Neuronal stem cell (in vitro differentiated cells): ENCODE measurements at regions not wholly inside any gene's neighbourhood (a gene's known extent, or its start where the extent isn't known, plus 50 kb on each side); places are given as distances from the start of the nearest gene placed in this dataset.
A peak's percentile ranks its signal among the peaks of the same experiment; 100 is the strongest.
"Not testable (repeated sequence)": the region's sequence is repeated elsewhere in the genome, so short reads cannot be mapped to it uniquely, and the experiment has no call there.

Experiments used
- DNase-seq: peaks from one replicate; pipeline ENCODE4 v3.0.0-alpha.2; 2013; ENCODE audit warnings: low spot score
- H2AFZ ChIP-seq: one replicate; pipeline ENCODE4 v1.6.1; 2013; ENCODE audit warnings: mild to moderate bottlenecking, low read length, inconsistent platforms
- H2AK5ac ChIP-seq: 2 replicates; pipeline ENCODE4 v1.6.1; 2013; ENCODE audit warnings: low read depth, mild to moderate bottlenecking, inconsistent platforms, low read length, moderate library complexity, mixed read lengths
- H2BK120ac ChIP-seq: 2 replicates; pipeline ENCODE4 v1.6.1; 2013; ENCODE audit warnings: low read depth, mild to moderate bottlenecking, inconsistent platforms, low read length, moderate library complexity, mixed read lengths
- H2BK12ac ChIP-seq: one replicate; pipeline ENCODE4 v1.6.1; 2013; ENCODE audit warnings: low read length, inconsistent platforms
- H2BK15ac ChIP-seq: 2 replicates; pipeline ENCODE4 v1.6.1; 2013; ENCODE audit warnings: mild to moderate bottlenecking, low read length, inconsistent platforms, mixed read lengths
- H2BK5ac ChIP-seq: one replicate; pipeline ENCODE4 v1.6.1; 2013; ENCODE audit warnings: inconsistent platforms, mild to moderate bottlenecking, low read length, moderate library complexity
- H3K14ac ChIP-seq: one replicate; pipeline ENCODE4 v1.6.1; 2013; ENCODE audit warnings: low read length, inconsistent platforms
- H3K18ac ChIP-seq: 2 replicates; pipeline ENCODE4 v1.6.1; 2013; ENCODE audit warnings: low read length, inconsistent platforms
- H3K23ac ChIP-seq: 2 replicates; pipeline ENCODE4 v1.6.1; 2013; ENCODE audit warnings: low read depth, mild to moderate bottlenecking, mixed read lengths, low read length, inconsistent platforms; ENCODE audit not compliant: poor library complexity
- H3K27ac ChIP-seq: replicated peaks from 3 replicates; pipeline ENCODE4 v1.5.1; 2013; ENCODE audit warnings: low read length, inconsistent platforms
- H3K27me3 ChIP-seq, 3 experiments: 2 replicates each; pipeline ENCODE4 v1.6.1; 2013; ENCODE audit warnings: low read length in 3 of 3, mild to moderate bottlenecking in 2 of 3, inconsistent platforms in 1 of 3, low read depth in 1 of 3, mixed read lengths in 1 of 3, moderate library complexity in 1 of 3; ENCODE audit not compliant: control insufficient read depth in 3 of 3, insufficient read depth in 3 of 3
- H3K36me3 ChIP-seq, 2 donors: replicated peaks in 1 of 2; 2 replicates each; pipeline ENCODE4 v1.6.1; 2013; ENCODE audit warnings: low read length in 2 of 2; ENCODE audit not compliant: control insufficient read depth in 2 of 2, insufficient read depth in 2 of 2
- H3K4ac ChIP-seq: 2 replicates; pipeline ENCODE4 v1.6.1; 2013; ENCODE audit warnings: inconsistent platforms, mild to moderate bottlenecking, low read length, moderate library complexity
- H3K4me1 ChIP-seq, 2 donors: 1 replicate in 1 of 2; 2 replicates in 1 of 2; pipeline ENCODE4 v1.6.1; 2013; ENCODE audit warnings: low read length in 2 of 2, low read depth in 1 of 2; ENCODE audit not compliant: control insufficient read depth in 2 of 2, insufficient read depth in 1 of 2
- H3K4me2 ChIP-seq: one replicate; pipeline ENCODE4 v1.6.1; 2013; ENCODE audit warnings: mild to moderate bottlenecking, low read length, inconsistent platforms; ENCODE audit not compliant: insufficient read depth, poor library complexity, severe bottlenecking
- H3K4me3 ChIP-seq, 2 donors: 2 replicates each; pipeline ENCODE4 v1.5.1; 2013; ENCODE audit warnings: low read length in 2 of 2, mild to moderate bottlenecking in 2 of 2, inconsistent platforms in 1 of 2, moderate library complexity in 1 of 2
- H3K79me1 ChIP-seq: one replicate; pipeline ENCODE4 v1.6.1; 2013; ENCODE audit warnings: low read depth, mild to moderate bottlenecking, inconsistent platforms, low read length, moderate library complexity
- H3K9ac ChIP-seq: one replicate; pipeline ENCODE4 v1.6.1; 2013; ENCODE audit warnings: mild to moderate bottlenecking, low read depth, low read length, inconsistent platforms; ENCODE audit not compliant: poor library complexity
- H3K9me3 ChIP-seq, 2 donors: replicated peaks in 1 of 2; 2 replicates each; pipeline versions ENCODE3 to v1.6.1; 2013; ENCODE audit warnings: low read length in 2 of 2, mild to moderate bottlenecking in 2 of 2, inconsistent platforms in 1 of 2, low read depth in 1 of 2, mixed read lengths in 1 of 2, moderate library complexity in 1 of 2; ENCODE audit not compliant: control insufficient read depth in 2 of 2, insufficient read depth in 1 of 2
- H4K8ac ChIP-seq: one replicate; pipeline ENCODE4 v1.6.1; 2013; ENCODE audit warnings: low read depth, mild to moderate bottlenecking, inconsistent platforms, low read length, moderate library complexity
- H4K91ac ChIP-seq: one replicate; pipeline ENCODE4 v1.6.1; 2013; ENCODE audit warnings: low read length, low read depth, mild to moderate bottlenecking, inconsistent platforms; ENCODE audit not compliant: poor library complexity
- WGBS, 2 donors: extraction: QIAGEN DNeasy Blood & Tissue Kit; methylation state at CpG; one replicate each; pipeline ENCODE4 v1.1.7; 2013; ENCODE audit warnings: missing lambda C conversion rate in 2 of 2, mixed read lengths in 1 of 2; ENCODE audit not compliant: insufficient read length in 2 of 2, insufficient replicate concordance in 1 of 2; ENCODE audit errors: extremely low coverage in 2 of 2; 5-methylcytosine and 5-hydroxymethylcytosine counted together

DNA sequence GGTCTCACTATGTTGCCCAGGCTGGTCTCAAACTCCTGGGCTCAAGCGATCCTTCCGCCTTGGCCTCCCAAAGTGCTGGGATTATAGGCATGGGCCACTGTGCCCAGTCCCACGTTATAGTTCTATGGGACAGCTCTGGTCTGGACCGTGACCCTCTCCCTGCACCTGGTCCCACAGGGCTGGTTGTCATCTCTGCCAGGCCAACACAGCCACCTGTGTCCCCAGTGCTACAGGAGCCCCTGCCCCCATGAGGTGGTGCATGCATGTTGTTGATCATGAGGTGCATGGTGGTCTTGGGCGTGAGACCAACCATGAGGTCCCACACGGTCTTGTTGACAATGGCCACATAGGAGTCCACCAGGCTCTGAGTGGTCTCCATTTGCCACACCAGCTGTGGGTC lies 51.0 kb upstream of the UBE2Q2 start:
- H3K27ac ChIP-seq, H3K9me3 ChIP-seq, H2BK5ac ChIP-seq, H3K14ac ChIP-seq, H4K91ac ChIP-seq, H2BK12ac ChIP-seq, H3K4me3 ChIP-seq, H3K23ac ChIP-seq, H3K4ac ChIP-seq, H4K8ac ChIP-seq, H2BK15ac ChIP-seq, H3K79me1 ChIP-seq, H3K4me2 ChIP-seq, H2BK120ac ChIP-seq, H3K18ac ChIP-seq, DNase-seq, H3K4me1 ChIP-seq, H2AK5ac ChIP-seq, H2AFZ ChIP-seq, H3K36me3 ChIP-seq: not testable (repeated sequence)
- H3K9ac ChIP-seq = peak overlapping the region; percentile 30
- WGBS, 2 donors = no CpG with 5 or more reads among the region's 6 CpGs
- peaks cover 0 to 58% (median 0%) of the 10 kb centered on the region in 3 experiments for H3K27me3 ChIP-seq

DNA sequence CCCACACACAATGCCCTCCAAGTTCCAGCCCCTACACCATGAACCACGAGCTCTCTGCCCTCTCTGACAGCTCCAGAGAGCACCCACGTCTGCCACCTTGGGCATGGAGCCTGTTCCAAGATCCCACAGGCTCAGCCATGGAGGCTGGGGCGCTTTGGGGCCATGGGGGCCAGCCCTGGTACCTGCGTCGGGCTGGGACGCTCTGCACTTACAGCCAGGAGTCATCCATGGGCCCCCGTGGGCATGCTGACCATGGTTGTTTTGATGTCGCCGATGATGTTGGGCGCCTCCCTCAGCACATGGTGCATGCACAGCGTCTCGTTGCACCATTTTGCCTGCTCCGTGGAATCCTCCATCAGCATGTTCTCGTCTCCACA lies 51.9 kb upstream of the UBE2Q2 start:
- H3K14ac ChIP-seq = no peak overlapping the region
- WGBS, 2 donors = no CpG with 5 or more reads among the region's 14 CpGs
- no peak overlapping the region for H2AK5ac ChIP-seq
- H3K79me1 ChIP-seq = no peaks in the 10 kb centered on the region
- no peak overlapping the region for H3K4ac ChIP-seq
- H4K8ac ChIP-seq = no peak overlapping the region
- H3K9ac ChIP-seq = no peak overlapping the region
- no peak overlapping the region for H2BK15ac ChIP-seq
- no peak overlapping the region for H2BK12ac ChIP-seq
- H2AFZ ChIP-seq = no peak overlapping the region
- H3K27me3 ChIP-seq = peaks cover 0 to 60% (median 0%) of the 10 kb centered on the region in 3 experiments
- no peak overlapping the region for H2BK5ac ChIP-seq
- no peak overlapping the region for H3K27ac ChIP-seq
- H3K23ac ChIP-seq = peak overlapping the region; percentile 13
- H2BK120ac ChIP-seq = no peak overlapping the region
- no peaks in the 10 kb centered on the region for H3K9me3 ChIP-seq
- no peak for DNase-seq
- peak overlapping the region in 1 of 2 donors; percentile 18 for H3K4me3 ChIP-seq
- peak overlapping the region; percentile 44 for H3K18ac ChIP-seq
- H3K36me3 ChIP-seq = no peaks in the 10 kb centered on the region
- no peaks in the 10 kb centered on the region for H3K4me1 ChIP-seq
- H4K91ac ChIP-seq = no peak overlapping the region
- H3K4me2 ChIP-seq = no peak overlapping the region

DNA sequence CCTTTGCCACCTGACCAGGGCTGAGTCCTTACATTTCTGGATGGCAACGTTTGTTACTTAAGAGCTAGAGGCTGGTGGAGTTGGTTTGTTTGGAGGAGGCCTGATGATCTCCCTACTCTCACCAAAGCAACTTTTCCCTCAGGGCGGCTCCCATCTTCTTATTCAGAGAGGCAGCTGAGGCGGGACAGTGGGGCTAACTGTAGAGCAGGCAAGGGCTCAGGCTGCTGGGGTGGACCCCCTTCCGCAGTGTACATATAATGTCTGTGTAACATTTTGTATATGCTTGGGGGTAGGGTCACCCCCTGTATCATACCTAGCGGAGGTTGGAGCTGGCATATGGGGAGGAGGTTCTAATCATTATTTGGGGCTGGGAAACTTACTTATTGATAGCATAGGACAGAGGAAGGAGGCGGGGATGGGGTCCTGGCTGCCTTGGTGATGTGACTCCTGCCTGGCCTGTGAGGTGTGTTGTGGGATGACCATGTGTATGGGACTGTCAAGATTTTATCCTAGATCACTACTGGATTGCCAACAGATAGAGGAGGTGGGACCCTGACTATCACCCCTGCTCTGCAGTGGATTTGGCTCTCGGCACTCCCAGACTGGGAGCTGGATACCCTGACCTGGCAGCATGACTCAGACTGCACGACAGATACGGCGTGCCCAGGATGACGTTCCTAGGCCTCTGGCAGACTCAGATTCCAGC lies 52.5 kb upstream of the UBE2Q2 start:
- H3K14ac ChIP-seq = no peak overlapping the region
- no peaks in the 10 kb centered on the region for H3K79me1 ChIP-seq
- no peak overlapping the region for H2BK12ac ChIP-seq
- H2AFZ ChIP-seq = no peak overlapping the region
- no peak overlapping the region for H2AK5ac ChIP-seq
- no CpG with 5 or more reads among the region's 11 CpGs for WGBS, 2 donors
- H3K4me2 ChIP-seq = no peak overlapping the region
- H2BK15ac ChIP-seq = no peak overlapping the region
- no peaks in the 10 kb centered on the region for H3K9me3 ChIP-seq
- H3K4me3 ChIP-seq = no peak overlapping the region
- H3K27me3 ChIP-seq = peaks cover 0 to 60% (median 0%) of the 10 kb centered on the region in 3 experiments
- no peak overlapping the region for H2BK5ac ChIP-seq
- H3K9ac ChIP-seq = peak overlapping the region; percentile 63
- H4K8ac ChIP-seq = peak overlapping the region; percentile 43
- H3K4ac ChIP-seq = peak overlapping the region; percentile 66
- no peak overlapping the region for H3K27ac ChIP-seq
- DNase-seq = no peak
- no peak overlapping the region for H4K91ac ChIP-seq
- H3K23ac ChIP-seq = peak overlapping the region; percentile 13
- no peak overlapping the region for H2BK120ac ChIP-seq
- no peak overlapping the region for H3K18ac ChIP-seq
- no peaks in the 10 kb centered on the region for H3K4me1 ChIP-seq
- H3K36me3 ChIP-seq = no peaks in the 10 kb centered on the region

DNA sequence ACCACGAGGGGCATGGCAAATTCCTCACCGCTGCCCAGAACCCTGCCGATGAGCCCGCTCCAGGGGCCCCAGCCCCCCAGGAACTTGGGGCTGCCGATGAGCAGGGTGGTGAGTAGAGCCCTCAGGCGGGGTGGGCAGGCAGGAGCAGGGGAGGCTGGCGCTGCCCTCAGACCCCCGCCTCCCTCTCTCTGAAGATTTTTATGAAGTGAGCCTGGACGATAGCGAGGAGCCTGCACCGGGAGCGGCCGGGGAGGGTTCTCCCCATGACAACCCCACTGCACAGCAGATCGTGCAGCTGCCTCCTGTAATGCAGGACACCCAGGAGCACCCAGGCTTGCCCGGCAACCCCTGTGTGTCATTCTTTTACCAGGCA lies 56.7 kb upstream of the UBE2Q2 start:
- H3K9ac ChIP-seq = no peak overlapping the region
- H3K4me3 ChIP-seq = no peak overlapping the region
- H3K18ac ChIP-seq = peak overlapping the region; percentile 48
- no peak overlapping the region for H3K4ac ChIP-seq
- no peak overlapping the region for H2BK15ac ChIP-seq
- H2BK120ac ChIP-seq = no peak overlapping the region
- H3K4me2 ChIP-seq = no peak overlapping the region
- H3K27me3 ChIP-seq = peaks cover 0 to 77% (median 0%) of the 10 kb centered on the region in 3 experiments
- H2AK5ac ChIP-seq = no peak overlapping the region
- DNase-seq = no peak
- no peak overlapping the region for H3K14ac ChIP-seq
- no CpG with 5 or more reads among the region's 15 CpGs for WGBS, 2 donors
- no peaks in the 10 kb centered on the region for H3K79me1 ChIP-seq
- H3K36me3 ChIP-seq = no peaks in the 10 kb centered on the region
- H2BK5ac ChIP-seq = no peak overlapping the region
- no peaks in the 10 kb centered on the region for H3K9me3 ChIP-seq
- no peak overlapping the region for H3K27ac ChIP-seq
- H3K4me1 ChIP-seq = no peaks in the 10 kb centered on the region
- H2BK12ac ChIP-seq = no peak overlapping the region
- no peak overlapping the region for H3K23ac ChIP-seq
- H4K91ac ChIP-seq = no peak overlapping the region
- H4K8ac ChIP-seq = no peak overlapping the region
- no peak overlapping the region for H2AFZ ChIP-seq
